ENCODE measurements at regions not wholly inside any gene's neighbourhood (a gene's known extent, or its start where the extent isn't known, plus 50 kb on each side); places are given as distances from the start of the nearest gene placed in this dataset.
"Not testable (repeated sequence)": the region's sequence is repeated elsewhere in the genome, so short reads cannot be mapped to it uniquely, and the experiment has no call there.

- Histone ChIP-seq H3K36me3 (ENCODE audit: control insufficient read depth, insufficient read depth, low read length) (no peaks in the 10 kb centered on the region), H3K4me1 (ENCODE audit: control insufficient read depth, insufficient read depth, low read length) (no peaks in the 10 kb centered on the region), H3K9ac (ENCODE audit: low read length) (no peak overlapping the region), H3K27ac (ENCODE audit: low read depth, low read length) (no peak overlapping the region), H3K27me3 (ENCODE audit: control insufficient read depth, insufficient read depth, low read length) (no peaks in the 10 kb centered on the region), H3K4me3 (ENCODE audit: low read length) (no peak overlapping the region)
Measured at GRCh38 chr9:22969350-22969979, 522.8 kb downstream of the DMRTA1 start.

- Histone ChIP-seq H3K4me1 (ENCODE audit: control insufficient read depth, insufficient read depth, low read length) (no peaks in the 10 kb centered on the region), H3K4me3 (ENCODE audit: low read length) (no peak overlapping the region), H3K36me3 (ENCODE audit: control insufficient read depth, insufficient read depth, low read length) (no peaks in the 10 kb centered on the region), H3K27ac (ENCODE audit: low read depth, low read length) (no peak overlapping the region), H3K27me3 (ENCODE audit: control insufficient read depth, insufficient read depth, low read length) (no peaks in the 10 kb centered on the region), H3K9ac (ENCODE audit: low read length) (no peak overlapping the region)
Measured at GRCh38 chr9:22970434-22970975, 523.9 kb downstream of the DMRTA1 start.

DNA sequence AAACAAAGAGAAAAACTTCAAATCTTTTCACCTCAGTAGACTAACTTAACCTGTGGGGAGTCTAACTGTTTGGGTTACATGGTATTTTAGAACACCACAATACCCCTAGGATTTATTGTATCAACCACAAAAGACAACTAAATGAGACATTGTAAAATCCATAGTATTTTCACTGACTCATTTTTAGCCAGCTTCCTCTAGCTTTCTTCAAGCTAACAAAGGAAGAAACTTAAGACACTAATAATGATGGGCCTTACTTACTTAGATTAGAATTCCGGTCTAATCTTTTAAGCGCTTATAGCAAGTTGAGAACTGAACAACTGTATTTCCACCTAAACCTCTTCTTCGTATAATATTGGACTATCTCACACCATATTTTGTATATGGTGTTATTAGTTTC, 529.3 kb downstream of the DMRTA1 start:
- Histone ChIP-seq H3K4me3 (ENCODE audit: low read length) (no peak overlapping the region), H3K36me3 (ENCODE audit: control insufficient read depth, insufficient read depth, low read length) (no peaks in the 10 kb centered on the region), H3K27me3 (ENCODE audit: control insufficient read depth, insufficient read depth, low read length) (no peaks in the 10 kb centered on the region), H3K4me1 (ENCODE audit: control insufficient read depth, insufficient read depth, low read length) (no peaks in the 10 kb centered on the region), H3K27ac (ENCODE audit: low read depth, low read length) (no peak overlapping the region), H3K9ac (ENCODE audit: low read length) (no peak overlapping the region)

- Histone ChIP-seq H3K4me3 (ENCODE audit: low read length) (no peak overlapping the region), H3K36me3 (ENCODE audit: control insufficient read depth, insufficient read depth, low read length) (no peaks in the 10 kb centered on the region), H3K9ac (ENCODE audit: low read length) (no peak overlapping the region), H3K27ac (ENCODE audit: low read depth, low read length) (no peak overlapping the region), H3K27me3 (ENCODE audit: control insufficient read depth, insufficient read depth, low read length) (no peaks in the 10 kb centered on the region), H3K4me1 (ENCODE audit: control insufficient read depth, insufficient read depth, low read length) (no peaks in the 10 kb centered on the region)
Measured at GRCh38 chr9:22976454-22976853, 529.8 kb downstream of the DMRTA1 start.

DNA sequence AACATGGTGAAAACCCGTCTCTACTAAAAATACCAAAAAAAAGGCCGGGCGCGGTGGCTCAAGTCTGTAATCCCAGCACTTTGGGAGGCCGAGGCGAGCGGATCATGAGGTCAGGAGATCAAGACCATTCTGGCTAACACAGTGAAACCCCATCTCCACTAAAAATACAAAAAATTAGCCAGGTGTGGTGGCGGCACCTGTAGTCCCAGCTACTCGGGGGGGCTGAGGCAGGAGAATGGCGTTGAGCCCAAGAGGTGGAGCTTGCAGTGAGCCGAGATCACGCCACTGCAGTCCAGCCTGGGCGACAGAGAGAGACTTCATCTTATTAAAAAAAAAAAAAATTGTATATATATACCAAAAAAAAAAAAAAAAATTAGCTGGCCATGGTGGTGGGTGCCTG, 533.8 kb downstream of the DMRTA1 start:
- not testable (repeated sequence) for H3K4me3 ChIP-seq (ENCODE audit: low read length); H3K36me3 ChIP-seq (ENCODE audit: control insufficient read depth, insufficient read depth, low read length); H3K27ac ChIP-seq (ENCODE audit: low read depth, low read length); H3K4me1 ChIP-seq (ENCODE audit: control insufficient read depth, insufficient read depth, low read length); H3K27me3 ChIP-seq (ENCODE audit: control insufficient read depth, insufficient read depth, low read length); H3K9ac ChIP-seq (ENCODE audit: low read length)

DNA sequence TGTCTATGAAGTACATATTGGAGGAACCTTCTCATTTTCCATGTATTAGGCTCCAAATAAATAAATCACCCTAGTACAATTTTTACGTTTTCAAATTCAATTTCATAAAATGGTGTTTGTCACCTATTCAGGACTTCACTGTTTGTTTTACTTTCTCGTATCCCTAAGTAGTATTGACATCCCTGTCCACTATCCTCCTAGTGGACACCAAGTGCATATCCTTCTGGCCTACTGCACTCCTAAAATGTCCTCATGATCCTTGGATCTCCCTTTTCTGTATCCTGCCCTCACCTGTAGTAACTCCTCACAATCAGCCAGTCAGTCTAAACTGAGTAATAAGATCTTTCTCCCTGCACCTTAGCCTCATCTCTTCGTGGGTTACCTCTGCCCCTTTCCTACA, 539.9 kb downstream of the DMRTA1 start:
- H3K4me1 ChIP-seq (ENCODE audit: control insufficient read depth, insufficient read depth, low read length) = no peaks in the 10 kb centered on the region
- H3K27me3 ChIP-seq (ENCODE audit: control insufficient read depth, insufficient read depth, low read length) = no peaks in the 10 kb centered on the region
- H3K9ac ChIP-seq (ENCODE audit: low read length) = no peak overlapping the region
- H3K4me3 ChIP-seq (ENCODE audit: low read length) = no peak overlapping the region
- no peak overlapping the region for H3K27ac ChIP-seq (ENCODE audit: low read depth, low read length)
- H3K36me3 ChIP-seq (ENCODE audit: control insufficient read depth, insufficient read depth, low read length) = no peaks in the 10 kb centered on the region

GRCh38 chr9:22990349-22990748, 543.7 kb downstream of the DMRTA1 start:
- Histone ChIP-seq H3K36me3 (ENCODE audit: control insufficient read depth, insufficient read depth, low read length) (no peaks in the 10 kb centered on the region), H3K27ac (ENCODE audit: low read depth, low read length) (no peak overlapping the region), H3K9ac (ENCODE audit: low read length) (no peak overlapping the region), H3K4me1 (ENCODE audit: control insufficient read depth, insufficient read depth, low read length) (no peaks in the 10 kb centered on the region), H3K4me3 (ENCODE audit: low read length) (no peak overlapping the region), H3K27me3 (ENCODE audit: control insufficient read depth, insufficient read depth, low read length) (no peaks in the 10 kb centered on the region)

GRCh38 chr9:22992780-22993179, 546.2 kb downstream of the DMRTA1 start:
- Histone ChIP-seq H3K27ac (ENCODE audit: low read depth, low read length) (no peak overlapping the region), H3K9ac (ENCODE audit: low read length) (no peak overlapping the region), H3K27me3 (ENCODE audit: control insufficient read depth, insufficient read depth, low read length) (no peaks in the 10 kb centered on the region), H3K4me3 (ENCODE audit: low read length) (no peak overlapping the region), H3K36me3 (ENCODE audit: control insufficient read depth, insufficient read depth, low read length) (no peaks in the 10 kb centered on the region), H3K4me1 (ENCODE audit: control insufficient read depth, insufficient read depth, low read length) (no peaks in the 10 kb centered on the region)

DNA sequence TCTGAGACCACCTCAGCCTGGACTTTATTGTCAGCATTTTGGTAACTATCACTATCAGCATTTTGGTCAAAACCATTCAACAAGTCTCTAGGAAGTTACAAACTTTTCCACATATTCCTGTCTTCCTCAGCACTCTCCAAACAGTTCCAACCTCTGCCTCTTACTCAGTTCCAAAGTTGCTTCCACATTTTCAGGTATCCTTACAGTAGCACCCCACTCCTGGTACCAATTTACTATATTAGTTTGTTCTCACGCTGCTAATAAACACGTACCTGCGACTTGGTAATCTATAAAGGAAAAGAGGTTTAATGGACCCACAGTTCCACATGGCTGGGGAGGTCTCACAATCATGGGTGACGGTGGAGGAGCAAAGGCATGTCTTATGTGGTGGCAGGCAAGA, 551.3 kb downstream of the DMRTA1 start:
- Histone ChIP-seq H3K27ac (ENCODE audit: low read depth, low read length) (no peak overlapping the region), H3K4me1 (ENCODE audit: control insufficient read depth, insufficient read depth, low read length) (no peaks in the 10 kb centered on the region), H3K27me3 (ENCODE audit: control insufficient read depth, insufficient read depth, low read length) (no peaks in the 10 kb centered on the region), H3K4me3 (ENCODE audit: low read length) (no peak overlapping the region), H3K36me3 (ENCODE audit: control insufficient read depth, insufficient read depth, low read length) (no peaks in the 10 kb centered on the region), H3K9ac (ENCODE audit: low read length) (no peak overlapping the region)

DNA sequence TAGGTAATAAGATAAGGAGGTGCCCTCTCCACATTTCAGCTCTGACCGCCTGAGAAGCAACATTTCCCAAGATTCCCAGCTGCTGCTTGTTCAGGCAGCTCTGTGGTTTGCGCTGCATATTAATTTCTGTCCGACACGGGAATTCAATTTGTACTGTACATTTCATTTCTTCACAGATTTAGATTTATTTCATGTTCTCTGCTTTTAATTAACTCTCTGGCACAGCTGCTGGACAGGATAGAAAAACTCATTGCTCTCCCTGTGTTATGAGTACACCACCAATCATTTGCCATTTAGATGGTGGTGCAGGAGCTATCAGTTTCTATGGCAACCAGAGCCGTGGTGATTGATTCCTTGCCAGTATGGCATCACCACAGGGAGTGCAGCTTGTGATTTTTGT, 558.5 kb downstream of the DMRTA1 start:
- Histone ChIP-seq H3K27ac (ENCODE audit: low read depth, low read length) (no peak overlapping the region), H3K36me3 (ENCODE audit: control insufficient read depth, insufficient read depth, low read length) (no peaks in the 10 kb centered on the region), H3K4me3 (ENCODE audit: low read length) (no peak overlapping the region), H3K9ac (ENCODE audit: low read length) (no peak overlapping the region), H3K27me3 (ENCODE audit: control insufficient read depth, insufficient read depth, low read length) (no peaks in the 10 kb centered on the region), H3K4me1 (ENCODE audit: control insufficient read depth, insufficient read depth, low read length) (no peaks in the 10 kb centered on the region)

GRCh38 chr9:23006127-23006526, 559.5 kb downstream of the DMRTA1 start:
- H3K27ac ChIP-seq (ENCODE audit: low read depth, low read length) = no peak overlapping the region
- no peaks in the 10 kb centered on the region for H3K36me3 ChIP-seq (ENCODE audit: control insufficient read depth, insufficient read depth, low read length)
- H3K4me3 ChIP-seq (ENCODE audit: low read length) = no peak overlapping the region
- H3K9ac ChIP-seq (ENCODE audit: low read length) = no peak overlapping the region
- H3K27me3 ChIP-seq (ENCODE audit: control insufficient read depth, insufficient read depth, low read length) = no peaks in the 10 kb centered on the region
- no peaks in the 10 kb centered on the region for H3K4me1 ChIP-seq (ENCODE audit: control insufficient read depth, insufficient read depth, low read length)

GRCh38 chr9:23011669-23012068, 565.0 kb downstream of the DMRTA1 start:
- H3K27me3 ChIP-seq (ENCODE audit: control insufficient read depth, insufficient read depth, low read length) = no peaks in the 10 kb centered on the region
- H3K9ac ChIP-seq (ENCODE audit: low read length) = no peak overlapping the region
- H3K4me3 ChIP-seq (ENCODE audit: low read length) = no peak overlapping the region
- H3K27ac ChIP-seq (ENCODE audit: low read depth, low read length) = no peak overlapping the region
- no peaks in the 10 kb centered on the region for H3K36me3 ChIP-seq (ENCODE audit: control insufficient read depth, insufficient read depth, low read length)
- H3K4me1 ChIP-seq (ENCODE audit: control insufficient read depth, insufficient read depth, low read length) = no peaks in the 10 kb centered on the region

DNA sequence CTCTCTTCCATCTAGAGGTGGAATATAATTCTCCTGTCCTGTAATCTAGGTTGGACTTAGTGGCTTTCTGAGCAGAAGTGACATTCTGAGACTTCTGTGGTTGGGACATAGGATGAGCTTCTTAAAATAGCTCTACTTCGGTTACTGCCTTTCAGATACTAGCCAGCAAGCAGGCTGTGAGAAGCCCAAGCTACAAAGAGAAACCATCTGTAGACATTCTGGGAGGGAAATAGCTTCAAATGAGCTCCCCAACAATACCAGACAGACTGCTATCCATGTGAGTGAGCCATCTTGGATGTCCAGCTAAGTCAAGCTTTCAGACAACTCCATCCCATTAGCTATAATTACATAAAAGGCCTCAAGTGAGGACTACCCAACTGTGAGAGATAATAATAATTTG, 568.9 kb downstream of the DMRTA1 start:
- Histone ChIP-seq H3K36me3 (ENCODE audit: control insufficient read depth, insufficient read depth, low read length) (no peaks in the 10 kb centered on the region), H3K4me3 (ENCODE audit: low read length) (no peak overlapping the region), H3K27ac (ENCODE audit: low read depth, low read length) (no peak overlapping the region), H3K9ac (ENCODE audit: low read length) (no peak overlapping the region), H3K4me1 (ENCODE audit: control insufficient read depth, insufficient read depth, low read length) (no peaks in the 10 kb centered on the region), H3K27me3 (ENCODE audit: control insufficient read depth, insufficient read depth, low read length) (no peaks in the 10 kb centered on the region)
